HCT116 (cell line): ENCODE measurements at regions not wholly inside any gene's neighbourhood (a gene's known extent, or its start where the extent isn't known, plus 50 kb on each side); places are given as distances from the start of the nearest gene placed in this dataset.

Experiments
- ATAC-seq: fragments of 200-7000 bp; cut with Tn5 transposase; 2 replicates; pipeline ENCODE4 v1.9.1; 2020; ENCODE audit warnings: mild to moderate bottlenecking, moderate library complexity
- BruUV-seq: library from RNA; stranded (reverse); fragments of 400-500 nt; replicated peaks from 2 replicates; lab custom pipeline; 2021; lab: Mats Ljungman, UMichigan
- CTCF ChIA-PET: fragments of 300-600 bp; sonication (Branson Sonifier 250); formaldehyde crosslinking; loops from one replicate; lab custom pipeline; 2021; ENCODE audit warnings: antibody characterized with exemption; lab: Charles Lee
- POLR2A ChIA-PET: fragments of 300-600, 350-600 bp; sonication (Branson Sonifier 250); formaldehyde crosslinking; loops from one replicate; lab custom pipeline; 2021; ENCODE audit warnings: antibody characterized with exemption; lab: Charles Lee
- RAD21 ChIA-PET, 2 experiments: fragments of 300-600 bp; sonication (Branson Sonifier 250); formaldehyde crosslinking; loops; one replicate each; lab custom pipeline; 2023; ENCODE audit warnings: low total read pairs in 2 of 2; ENCODE audit not compliant: uncharacterized antibody in 2 of 2, unreplicated experiment in 2 of 2, low non-redundant PET in 1 of 2; lab: Charles Lee
- DNase-seq: peaks from one replicate; pipeline ENCODE4 v3.0.0-alpha.2; 2010; ENCODE audit warnings: low read depth, low spot score
- H2AFZ ChIP-seq: fragments of 200-600 bp; shearing (Covaris generic), sonication (generic); 2 replicates; pipeline ENCODE4 v1.6.1; 2017; ENCODE audit warnings: low read depth, mixed run types, mixed read lengths, antibody characterized with exemption, low read length; ENCODE audit not compliant: poor library complexity, severe bottlenecking
- H3K27ac ChIP-seq: 2 replicates; pipeline ENCODE4 v1.5.1; 2012; ENCODE audit warnings: low read depth, low read length
- H3K27me3 ChIP-seq: fragments of 200-600 bp; sonication (generic); 2 replicates; pipeline ENCODE4 v1.6.1; 2016; ENCODE audit warnings: mixed run types, low read length, mixed read lengths; ENCODE audit not compliant: insufficient read depth
- H3K36me3 ChIP-seq, 2 experiments: fragments of 200-500 bp in 1 of 2; fragments of 200-600 bp in 1 of 2; sonication (Bioruptor generic) in 1 of 2; sonication (generic) in 1 of 2; 2 replicates each; pipeline versions ENCODE4 v1.5.1 to v1.6.1; 2014 to 2016; ENCODE audit warnings: low read length in 2 of 2, inconsistent platforms in 1 of 2, mixed read lengths in 1 of 2, mixed run types in 1 of 2; ENCODE audit not compliant: insufficient read depth in 2 of 2, control insufficient read depth in 1 of 2
- H3K4me1 ChIP-seq, 2 experiments: fragments of 200-600 bp in 1 of 2; sonication (generic) in 1 of 2; 2 replicates each; pipeline versions ENCODE4 v1.5.1 to v1.6.1; 2012 to 2017; ENCODE audit warnings: low read length in 2 of 2, inconsistent platforms in 1 of 2, mild to moderate bottlenecking in 1 of 2, mixed read lengths in 1 of 2, mixed run types in 1 of 2, moderate library complexity in 1 of 2; ENCODE audit not compliant: insufficient read depth in 2 of 2, control insufficient read depth in 1 of 2
- H3K4me2 ChIP-seq: fragments of 200-600 bp; sonication (generic); 2 replicates; pipeline ENCODE4 v1.6.1; 2017; ENCODE audit warnings: mixed run types, low read length, mixed read lengths
- H3K4me3 ChIP-seq, 2 experiments: fragments of 200-600 bp in 1 of 2; sonication (generic) in 1 of 2; replicated peaks in 1 of 2; 2 replicates each; pipeline ENCODE4 v1.5.1; 2011 to 2016; ENCODE audit warnings: low read length in 2 of 2, control low read depth in 1 of 2, low read depth in 1 of 2, mild to moderate bottlenecking in 1 of 2, mixed read lengths in 1 of 2, mixed run types in 1 of 2
- H3K79me2 ChIP-seq: fragments of 200-600 bp; sonication (generic); 2 replicates; pipeline ENCODE4 v1.6.1; 2017; ENCODE audit warnings: mild to moderate bottlenecking, mixed run types, low read length, moderate library complexity, mixed read lengths; ENCODE audit not compliant: insufficient read depth
- H3K9ac ChIP-seq: fragments of 200-600 bp; sonication (generic); 2 replicates; pipeline ENCODE4 v1.6.1; 2016; ENCODE audit warnings: low read length, mixed read lengths
- H3K9me2 ChIP-seq: fragments of 200-600 bp; sonication (generic), shearing (Covaris generic); 2 replicates; pipeline ENCODE4 v1.6.1; 2017; ENCODE audit warnings: mixed run types, mild to moderate bottlenecking, moderate library complexity; ENCODE audit not compliant: insufficient read depth
- H3K9me3 ChIP-seq, 2 experiments: fragments of 200-500 bp in 1 of 2; fragments of 200-600 bp in 1 of 2; sonication (Bioruptor generic) in 1 of 2; sonication (generic) in 1 of 2; 2 replicates each; pipeline ENCODE4 v1.6.1; 2014 to 2017; ENCODE audit warnings: low read length in 2 of 2, mixed read lengths in 2 of 2, inconsistent platforms in 1 of 2, low read depth in 1 of 2, mild to moderate bottlenecking in 1 of 2, mixed run types in 1 of 2, moderate library complexity in 1 of 2; ENCODE audit not compliant: control insufficient read depth in 1 of 2, insufficient read depth in 1 of 2
- H4K20me1 ChIP-seq: fragments of 200-600 bp; sonication (generic), shearing (Covaris generic); 2 replicates; pipeline ENCODE4 v1.6.1; 2017; ENCODE audit warnings: mixed run types, mild to moderate bottlenecking, moderate library complexity; ENCODE audit not compliant: insufficient read depth
- CEBPB ChIP-seq: IDR thresholded peaks from 2 replicates; pipeline ENCODE4 v1.6.1; 2012; ENCODE audit warnings: low read depth
- CTCF ChIP-seq, 3 experiments: fragments of 200-600 bp in 1 of 3; sonication (generic) in 1 of 3; IDR thresholded peaks in 2 of 3; conservative IDR thresholded peaks in 1 of 3; 2 replicates each; pipeline ENCODE4 v1.5.1; 2012 to 2017; ENCODE audit warnings: low read depth in 2 of 3, low read length in 2 of 3, antibody characterized with exemption in 1 of 3, borderline replicate concordance in 1 of 3, control low read depth in 1 of 3, mild to moderate bottlenecking in 1 of 3, mixed read lengths in 1 of 3, mixed run types in 1 of 3, moderate library complexity in 1 of 3; ENCODE audit not compliant: insufficient read depth in 1 of 3
- EGR1 ChIP-seq: IDR thresholded peaks from 2 replicates; pipeline ENCODE4 v1.6.1; 2012; ENCODE audit warnings: low read depth
- ELF1 ChIP-seq: IDR thresholded peaks from 2 replicates; pipeline ENCODE4 v1.6.1; 2012; ENCODE audit warnings: low read depth, borderline replicate concordance
- EZH2 ChIP-seq: fragments of 200-600 bp; sonication (generic); IDR thresholded peaks from 2 replicates; pipeline ENCODE4 v1.6.1; 2017; ENCODE audit warnings: antibody characterized with exemption, mixed run types
- JUND ChIP-seq: IDR thresholded peaks from 2 replicates; pipeline ENCODE4 v1.6.1; 2012
- POLR2A ChIP-seq: IDR thresholded peaks from 2 replicates; pipeline ENCODE4 v1.7.0; 2011; ENCODE audit warnings: borderline replicate concordance; ENCODE audit not compliant: insufficient read depth, insufficient read length; ENCODE audit errors: extremely low read depth
- RAD21 ChIP-seq: IDR thresholded peaks from 2 replicates; pipeline ENCODE4 v1.6.1; 2012; ENCODE audit warnings: low read depth, mild to moderate bottlenecking
- SP1 ChIP-seq: IDR thresholded peaks from 2 replicates; pipeline ENCODE4 v1.6.1; 2012; ENCODE audit warnings: low read depth
- SRF ChIP-seq: IDR thresholded peaks from 2 replicates; pipeline ENCODE4 v1.6.1; 2012; ENCODE audit warnings: low read depth
- TCF7L2 ChIP-seq: IDR thresholded peaks from 2 replicates; pipeline ENCODE4 v1.7.0; 2011; ENCODE audit warnings: borderline replicate concordance, inconsistent platforms; ENCODE audit not compliant: insufficient read depth, insufficient read length; ENCODE audit errors: extremely low read depth
- YY1 ChIP-seq: IDR thresholded peaks from 2 replicates; pipeline ENCODE4 v1.6.1; 2011; ENCODE audit warnings: low read length, low read depth, moderate library complexity, mild to moderate bottlenecking; ENCODE audit not compliant: insufficient replicate concordance; ENCODE audit errors: extremely low read depth
- ZNF274 ChIP-seq: fragments of 200-500 bp; sonication (Bioruptor generic); IDR thresholded peaks from 2 replicates; pipeline ENCODE4 v1.6.1; 2014; ENCODE audit warnings: mild to moderate bottlenecking, low read depth, low read length, inconsistent platforms
- intact Hi-C: fragments of 100-400 bp; cut with micrococcal nuclease; formaldehyde crosslinking; loops from 2 replicates; pipeline ENCODE4 v1.10.0; 2022
- TF ChIP-seq, protein P1 (sequence below): IDR thresholded peaks from 2 replicates; pipeline ENCODE4 v1.6.1; 2012
- TF ChIP-seq, protein P2 (sequence below): IDR thresholded peaks from 2 replicates; pipeline ENCODE4 v1.6.1; 2011; ENCODE audit warnings: mild to moderate bottlenecking, low read length, moderate library complexity; ENCODE audit not compliant: insufficient replicate concordance; ENCODE audit errors: extremely low read depth

GRCh38 chr7:47715631-47716068 lies 133.7 kb upstream of the TNS3 start:
- H3K9me2 ChIP-seq = no peaks in the 10 kb centered on the region
- no peaks in the 10 kb centered on the region for H3K36me3 ChIP-seq
- RAD21 ChIA-PET = no interaction called here
- CTCF ChIA-PET = no interaction called here
- H4K20me1 ChIP-seq = no peaks in the 10 kb centered on the region
- DNase-seq (no peak), ATAC-seq (no peak)
- no peak overlapping the region for H3K9ac ChIP-seq
- H2AFZ ChIP-seq = no peak overlapping the region
- no TSS peak for BruUV-seq
- no peaks in the 10 kb centered on the region for H3K27me3 ChIP-seq
- POLR2A ChIA-PET = no interaction called here
- H3K4me3 ChIP-seq = no peak overlapping the region
- H3K4me2 ChIP-seq = no peak overlapping the region
- intact Hi-C loops = no loop called here
- no peaks in the 10 kb centered on the region for H3K79me2 ChIP-seq
- no peaks in the 10 kb centered on the region for H3K9me3 ChIP-seq
- TF ChIP-seq, protein P1, sequence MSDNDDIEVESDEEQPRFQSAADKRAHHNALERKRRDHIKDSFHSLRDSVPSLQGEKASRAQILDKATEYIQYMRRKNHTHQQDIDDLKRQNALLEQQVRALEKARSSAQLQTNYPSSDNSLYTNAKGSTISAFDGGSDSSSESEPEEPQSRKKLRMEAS = no peak
- TF ChIP-seq EGR1 = no peak
- TF ChIP-seq SP1 = no peak
- no peak for TF ChIP-seq SRF
- no peak for TF ChIP-seq ELF1
- TF ChIP-seq CTCF (IDR thresholded peaks at IDR 0.05 in 2 of 3, conservative IDR thresholded peaks at IDR 0.05 in 1 of 3; ENCODE audit: borderline replicate concordance in 1 of 3, insufficient read depth in 1 of 3, low read depth in 2 of 3, low read length in 2 of 3) = no peak
- no peak for TF ChIP-seq CEBPB
- TF ChIP-seq JUND = no peak
- no peak for TF ChIP-seq POLR2A
- no peak for TF ChIP-seq ZNF274
- no peak for TF ChIP-seq TCF7L2
- no peak for TF ChIP-seq YY1
- no peak for TF ChIP-seq EZH2
- TF ChIP-seq, protein P2, sequence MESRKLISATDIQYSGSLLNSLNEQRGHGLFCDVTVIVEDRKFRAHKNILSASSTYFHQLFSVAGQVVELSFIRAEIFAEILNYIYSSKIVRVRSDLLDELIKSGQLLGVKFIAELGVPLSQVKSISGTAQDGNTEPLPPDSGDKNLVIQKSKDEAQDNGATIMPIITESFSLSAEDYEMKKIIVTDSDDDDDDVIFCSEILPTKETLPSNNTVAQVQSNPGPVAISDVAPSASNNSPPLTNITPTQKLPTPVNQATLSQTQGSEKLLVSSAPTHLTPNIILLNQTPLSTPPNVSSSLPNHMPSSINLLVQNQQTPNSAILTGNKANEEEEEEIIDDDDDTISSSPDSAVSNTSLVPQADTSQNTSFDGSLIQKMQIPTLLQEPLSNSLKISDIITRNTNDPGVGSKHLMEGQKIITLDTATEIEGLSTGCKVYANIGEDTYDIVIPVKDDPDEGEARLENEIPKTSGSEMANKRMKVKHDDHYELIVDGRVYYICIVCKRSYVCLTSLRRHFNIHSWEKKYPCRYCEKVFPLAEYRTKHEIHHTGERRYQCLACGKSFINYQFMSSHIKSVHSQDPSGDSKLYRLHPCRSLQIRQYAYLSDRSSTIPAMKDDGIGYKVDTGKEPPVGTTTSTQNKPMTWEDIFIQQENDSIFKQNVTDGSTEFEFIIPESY = no peak
- no peak for TF ChIP-seq RAD21
- no peaks in the 10 kb centered on the region for H3K4me1 ChIP-seq
- no peak overlapping the region for H3K27ac ChIP-seq
